ENCODE measurements at regions not wholly inside any gene's neighbourhood (a gene's known extent, or its start where the extent isn't known, plus 50 kb on each side); places are given as distances from the start of the nearest gene placed in this dataset.

DNA sequence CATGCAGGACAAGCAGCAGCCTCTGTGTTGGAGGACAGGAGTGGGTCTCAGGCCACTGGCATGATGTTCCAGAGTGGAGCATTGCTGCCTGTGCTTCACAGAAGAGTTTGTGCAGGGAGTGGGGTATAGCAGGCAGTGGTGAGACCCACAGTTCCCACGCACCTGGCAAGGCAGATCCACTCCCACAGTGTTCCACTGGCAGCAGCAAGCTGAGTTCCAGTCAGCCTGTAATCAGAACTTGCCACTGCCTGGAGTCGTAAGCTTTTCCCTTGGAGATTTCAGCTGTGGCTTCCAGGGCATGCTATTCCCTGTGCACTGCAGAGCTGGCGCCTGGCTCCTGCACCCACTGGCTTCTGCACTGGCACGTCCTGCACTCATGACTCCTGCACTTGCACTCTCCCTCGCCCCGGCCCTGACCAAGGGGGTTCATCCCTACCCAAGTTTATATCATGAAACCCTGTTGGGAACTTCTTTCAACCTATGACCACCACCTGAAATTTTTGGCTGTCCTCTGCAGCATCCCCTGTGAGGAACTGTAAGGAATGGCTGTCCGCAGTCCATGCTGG, 1144.3 kb downstream of the RAPGEF2 start:
- no peaks in the 10 kb centered on the region for H4K20me1 ChIP-seq (replicated peaks in 1 of 2; ENCODE audit: control insufficient read depth in 1 of 2, insufficient read depth in 2 of 2, low read length in 2 of 2)
- H3K4me2 ChIP-seq (ENCODE audit: insufficient read depth in 1 of 2, low read depth in 2 of 2, low read length in 2 of 2): no peak overlapping the region
- no peaks in the 10 kb centered on the region for H3K36me3 ChIP-seq (ENCODE audit: control insufficient read depth in 2 of 4, insufficient read depth in 4 of 4, low read length in 3 of 4)
- no peak overlapping the region for H2BK15ac ChIP-seq (ENCODE audit: low read length)
- H3K56ac ChIP-seq (replicated peaks; ENCODE audit: insufficient read length, low read depth, low read length): no peak overlapping the region
- H3K14ac ChIP-seq (ENCODE audit: insufficient read length): no peak overlapping the region
- H4K8ac ChIP-seq (ENCODE audit: extremely low read depth, insufficient read depth, low read length): no peak overlapping the region
- H3K4ac ChIP-seq (replicated peaks; ENCODE audit: insufficient read length, low read depth, low read length): no peak overlapping the region
- no peaks in the 10 kb centered on the region for H3K4me1 ChIP-seq (replicated peaks in 1 of 4; ENCODE audit: control insufficient read depth in 3 of 4, insufficient read depth in 4 of 4, low read length in 3 of 4)
- H3K23me2 ChIP-seq (ENCODE audit: low read depth, low read length): no peaks in the 10 kb centered on the region
- H2BK120ac ChIP-seq (replicated peaks; ENCODE audit: low read depth, low read length): no peak overlapping the region
- H3K79me1 ChIP-seq (ENCODE audit: low read depth, low read length): no peaks in the 10 kb centered on the region
- no peak overlapping the region for H3K27ac ChIP-seq (ENCODE audit: low read depth, low read length)
- H3K23ac ChIP-seq (ENCODE audit: insufficient read length): no peak overlapping the region
- DNase-seq (ENCODE audit: low read depth in 1 of 2, low spot score in 2 of 2): no peak
- H2AK5ac ChIP-seq (ENCODE audit: low read depth, low read length): no peak overlapping the region
- ChIA-PET POLR2A (ENCODE audit: partially characterized antibody) (no interaction called here), CTCF (ENCODE audit: partially characterized antibody) (interaction anchor here (0.6 to 1.1 kb wide), 2 partner anchors 30 to 100 kb away, joined by 3 read pairs; no protein-coding TSS in a partner anchor)
- no peak overlapping the region for H2BK20ac ChIP-seq (ENCODE audit: low read length)
- H3K79me2 ChIP-seq (ENCODE audit: control insufficient read depth in 1 of 2, insufficient read depth in 2 of 2, low read length in 2 of 2): no peaks in the 10 kb centered on the region
- H4K5ac ChIP-seq (ENCODE audit: insufficient read length, low read depth, low read length): no peak overlapping the region
- no peak overlapping the region for H3K18ac ChIP-seq (ENCODE audit: extremely low read depth, low read length)
- H2AFZ ChIP-seq (ENCODE audit: low read length): no peak overlapping the region
- H3K27me3 ChIP-seq (replicated peaks in 1 of 4; ENCODE audit: control insufficient read depth in 3 of 4, extremely low read depth in 1 of 4, insufficient read depth in 3 of 4, low read length in 3 of 4): no peaks in the 10 kb centered on the region
- 95% methylated on average over 7 of the region's 7 CpGs; no CpG with 5 or more reads in 1 of the 2 experiments for whole genome bisulfite sequencing, 2 experiments (ENCODE audit: extremely low coverage in 1 of 2, insufficient coverage in 1 of 2, insufficient read length in 1 of 2, insufficient replicate concordance in 2 of 2, low coverage in 1 of 2, low lambda C conversion rate in 2 of 2, missing lambda C conversion rate in 1 of 2)
- no peak overlapping the region for H2BK5ac ChIP-seq (ENCODE audit: low read depth, low read length)
- H3K9me3 ChIP-seq (ENCODE audit: insufficient read depth in 2 of 2, low read depth in 1 of 2, low read length in 1 of 2): no peaks in the 10 kb centered on the region
- no peak overlapping the region for H3K9ac ChIP-seq (replicated peaks in 1 of 4; ENCODE audit: extremely low read depth in 1 of 4, low read depth in 3 of 4, low read length in 3 of 4)
- no peak overlapping the region for H4K91ac ChIP-seq (replicated peaks; ENCODE audit: insufficient read length, low read length)
- no peak overlapping the region for H3K4me3 ChIP-seq (ENCODE audit: extremely low read depth in 1 of 4, insufficient read depth in 2 of 4, low read depth in 3 of 4, low read length in 4 of 4)
- H2BK12ac ChIP-seq (ENCODE audit: low read depth, low read length): no peak overlapping the region
- FAIRE-seq: no peak
- TF ChIP-seq NANOG (IDR thresholded peaks at IDR 0.05; ENCODE audit: insufficient read depth, low read depth, low read length, poor library complexity, severe bottlenecking) (no peak), SP2 (IDR thresholded peaks at IDR 0.05; ENCODE audit: low read length) (no peak), CHD2 (IDR thresholded peaks at IDR 0.05; ENCODE audit: low read length) (no peak), TCF12 (IDR thresholded peaks at IDR 0.05; ENCODE audit: low read depth, low read length) (no peak), BRCA1 (IDR thresholded peaks at IDR 0.05; ENCODE audit: low read depth, low read length) (no peak), CTBP2 (IDR thresholded peaks at IDR 0.05; ENCODE audit: borderline replicate concordance, insufficient read depth, insufficient read length, low read length) (no peak), HDAC2 (IDR thresholded peaks at IDR 0.05; ENCODE audit: borderline replicate concordance in 1 of 2, low read depth in 2 of 2, low read length in 2 of 2) (no peak), SP1 (IDR thresholded peaks at IDR 0.05; ENCODE audit: low read depth, low read length) (no peak), RFX5 (IDR thresholded peaks at IDR 0.05; ENCODE audit: borderline replicate concordance, low read depth, low read length) (no peak), FOSL1 (IDR thresholded peaks at IDR 0.05; ENCODE audit: insufficient read depth, low read depth, low read length) (no peak), CBX5 (IDR thresholded peaks at IDR 0.05; ENCODE audit: low read depth, low read length) (no peak), PHF8 (conservative IDR thresholded peaks at IDR 0.05; ENCODE audit: low read depth, low read length) (no peak), GTF2F1 (IDR thresholded peaks at IDR 0.05; ENCODE audit: borderline replicate concordance, low read depth, low read length) (no peak)
- TF ChIP-seq, protein P1, sequence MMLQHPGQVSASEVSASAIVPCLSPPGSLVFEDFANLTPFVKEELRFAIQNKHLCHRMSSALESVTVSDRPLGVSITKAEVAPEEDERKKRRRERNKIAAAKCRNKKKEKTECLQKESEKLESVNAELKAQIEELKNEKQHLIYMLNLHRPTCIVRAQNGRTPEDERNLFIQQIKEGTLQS (IDR thresholded peaks at IDR 0.05; ENCODE audit: insufficient read depth, low read depth, low read length): no peak

Measured in H1 (cell line).